HuH-7.5 (cell line): ENCODE measurements at regions not wholly inside any gene's neighbourhood (a gene's known extent, or its start where the extent isn't known, plus 50 kb on each side); places are given as distances from the start of the nearest gene placed in this dataset.
"Not testable (repeated sequence)": the region's sequence is repeated elsewhere in the genome, so short reads cannot be mapped to it uniquely, and the experiment has no call there.

ENCODE experiments used
- DNase-seq: peaks from one replicate; pipeline ENCODE4 v3.0.0; 2011; ENCODE audit warnings: low spot score

DNA sequence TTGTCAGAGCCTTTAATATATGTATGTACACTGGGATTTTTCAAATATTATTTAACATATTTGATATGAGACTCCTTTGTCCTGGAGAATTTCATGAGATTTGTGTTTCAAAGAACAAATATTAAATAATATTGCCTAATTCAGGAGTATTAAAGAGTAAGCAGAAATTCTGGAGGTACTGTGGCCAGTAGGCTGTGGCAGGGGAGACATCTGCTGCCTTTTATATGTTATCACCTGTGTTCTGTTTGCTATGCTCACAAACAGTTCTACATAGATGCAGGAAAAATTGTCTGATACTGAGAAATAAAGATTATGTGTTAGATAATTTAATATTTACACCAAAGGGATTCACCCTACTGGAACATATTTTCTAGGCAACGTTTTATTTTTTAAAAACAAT, 395.4 kb upstream of the SLC35B3 start:
- DNase-seq, result no peak

DNA sequence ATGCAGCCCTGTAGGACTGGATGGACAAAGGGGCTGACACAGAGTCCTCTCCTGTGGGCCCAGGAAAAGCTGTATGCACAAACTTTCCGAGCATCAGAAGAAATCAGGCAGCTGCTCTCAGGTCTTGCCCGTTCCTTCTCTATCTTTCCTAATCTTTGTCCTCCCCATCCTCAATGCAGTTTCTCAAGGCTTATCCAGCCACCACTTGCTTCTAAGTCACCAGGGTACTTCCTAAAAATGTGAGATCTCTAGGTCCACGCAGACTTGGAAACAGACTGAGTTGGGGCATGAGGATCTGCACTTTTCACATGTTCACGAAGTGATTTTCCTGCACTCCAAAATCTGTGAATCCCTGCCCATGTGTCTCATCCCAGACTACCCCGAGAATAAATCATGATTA, 394.5 kb upstream of the SLC35B3 start:
- DNase-seq, result no peak

DNA sequence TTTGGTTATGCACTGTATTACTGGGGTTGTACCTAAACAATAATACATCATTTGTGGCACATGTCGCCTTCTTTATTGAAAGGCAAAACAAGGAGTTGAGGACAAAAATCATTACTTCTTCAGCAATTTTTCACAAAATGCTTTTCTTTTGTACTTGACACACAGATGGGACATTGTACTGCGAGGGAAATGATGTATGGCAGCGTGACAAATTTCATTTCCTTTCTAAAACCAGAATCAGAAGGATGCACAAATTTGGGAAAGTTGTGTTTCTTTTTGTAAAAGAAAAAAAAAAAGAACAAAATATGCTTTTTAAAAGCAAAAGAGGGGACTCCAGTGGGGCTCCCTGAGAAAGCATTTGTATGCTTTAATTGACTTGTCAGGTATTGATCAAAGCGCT, 394.0 kb upstream of the SLC35B3 start:
- DNase-seq, result no peak

DNA sequence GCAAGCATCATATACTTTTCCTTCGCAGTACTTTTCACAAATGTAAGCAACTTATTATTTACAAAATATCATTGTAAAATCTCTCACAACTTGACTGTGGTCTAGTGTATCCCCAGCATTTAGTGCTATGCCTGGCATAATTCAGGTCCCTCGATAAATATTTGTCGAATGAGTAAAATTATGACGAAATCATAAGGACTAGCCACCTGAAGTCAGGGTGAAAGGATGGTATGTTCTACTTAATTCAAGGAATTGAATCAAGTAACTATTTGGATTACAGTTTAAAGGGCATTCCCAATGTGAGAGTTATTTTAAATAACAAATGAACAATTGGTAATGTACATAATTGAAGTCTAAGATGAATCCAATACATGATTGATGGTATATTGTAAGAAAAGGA, 393.0 kb upstream of the SLC35B3 start:
- no peak for DNase-seq

DNA sequence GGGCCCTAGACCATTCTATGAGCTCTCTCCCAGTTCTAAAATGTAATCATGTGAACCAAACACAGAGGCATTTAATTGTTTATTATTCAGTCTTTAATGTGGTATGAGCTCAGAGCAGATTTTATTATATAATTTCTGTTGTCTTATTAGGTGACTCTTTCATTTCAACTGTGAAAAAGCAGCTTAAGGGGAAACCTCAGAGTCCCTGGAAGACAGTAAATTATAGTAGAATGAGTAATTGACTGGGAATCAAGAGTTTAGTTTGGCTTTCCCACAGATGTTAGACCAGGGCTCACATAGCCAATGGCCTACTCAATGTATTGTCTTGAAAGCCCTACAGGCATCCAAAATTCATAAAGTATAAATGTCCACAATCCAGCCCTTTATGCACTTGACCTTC, 390.4 kb upstream of the SLC35B3 start:
- no peak for DNase-seq

DNA sequence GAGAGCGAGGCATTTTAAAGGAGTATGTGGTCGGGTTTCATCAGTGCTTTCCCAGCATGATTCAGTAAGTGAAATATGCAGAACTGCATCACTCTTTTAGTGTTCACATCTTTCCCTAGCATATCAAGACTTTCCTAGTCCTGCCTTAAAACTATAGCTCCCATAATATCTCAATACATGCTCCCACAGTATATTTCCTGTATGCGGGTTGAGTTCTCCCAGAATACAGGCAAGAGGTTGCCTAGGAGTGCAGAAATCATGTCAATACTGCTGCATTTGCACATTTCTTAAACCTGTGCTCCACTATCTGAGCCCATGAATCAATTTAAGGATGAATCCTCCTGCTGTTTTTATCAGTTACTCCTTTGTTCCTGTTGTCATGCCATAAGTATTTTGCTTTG, 386.6 kb upstream of the SLC35B3 start:
- no peak for DNase-seq

DNA sequence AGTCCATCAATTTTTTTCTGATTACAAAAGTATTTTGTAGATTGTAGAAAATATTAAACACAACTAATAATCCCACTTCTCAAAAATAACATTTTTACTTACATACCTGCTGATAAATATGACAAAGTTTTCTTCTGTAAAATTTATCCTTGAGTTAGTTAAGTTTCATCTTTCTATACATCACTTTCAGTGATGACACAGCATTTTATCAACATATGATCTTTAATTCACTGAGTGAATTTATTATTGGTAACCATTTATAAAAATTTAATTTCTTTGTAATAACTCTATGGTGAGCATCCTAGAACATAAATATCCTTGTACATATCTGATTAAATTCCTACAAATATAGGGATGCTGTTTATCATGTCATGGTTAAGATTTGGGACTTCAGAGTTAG, 385.0 kb upstream of the SLC35B3 start:
- no peak for DNase-seq

DNA sequence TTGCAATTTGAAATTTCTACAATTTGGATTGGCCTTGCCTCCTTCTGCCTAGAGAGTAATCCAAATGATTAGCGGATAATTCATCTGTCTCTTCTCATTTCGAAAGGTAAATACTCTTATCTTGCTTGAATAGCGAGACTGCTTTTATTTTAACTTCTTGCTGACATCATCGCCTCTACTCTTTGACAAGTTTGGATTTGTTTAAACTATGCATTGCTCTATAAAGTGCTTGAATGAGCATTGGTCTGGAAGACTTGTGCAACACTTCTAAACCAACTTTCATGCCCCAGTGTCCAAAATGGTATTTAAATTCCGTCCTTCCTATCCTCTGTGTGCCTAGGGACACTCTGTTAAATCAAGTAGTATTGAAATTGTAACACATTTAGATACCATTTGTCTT, 384.1 kb upstream of the SLC35B3 start:
- DNase-seq, result no peak

DNA sequence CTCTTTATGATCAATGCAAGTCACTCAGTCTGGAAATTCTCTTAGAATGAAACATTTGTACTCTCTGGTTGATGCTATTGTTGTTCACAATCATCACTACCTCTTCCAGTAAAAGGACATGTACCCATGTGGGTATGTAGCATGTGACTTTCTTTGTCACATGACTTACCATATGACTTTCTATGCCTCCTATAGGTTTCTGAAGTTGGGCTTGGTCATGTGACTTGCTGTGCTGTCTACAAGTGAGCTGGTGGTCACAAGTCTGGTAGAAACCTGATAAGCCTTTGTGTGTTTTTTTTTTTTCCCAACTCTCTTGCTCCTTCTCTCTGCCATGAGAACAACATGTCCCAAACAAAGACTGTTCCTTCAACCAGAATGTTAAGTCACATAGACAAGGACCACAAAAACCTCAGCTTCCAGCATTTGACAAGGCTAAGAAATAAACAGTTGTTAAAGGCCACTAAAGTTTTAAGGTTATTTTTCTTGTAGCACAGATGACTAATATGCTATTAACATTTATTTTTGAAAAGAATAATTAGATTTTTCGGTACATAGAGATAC, 379.2 kb upstream of the SLC35B3 start:
- no peak for DNase-seq

DNA sequence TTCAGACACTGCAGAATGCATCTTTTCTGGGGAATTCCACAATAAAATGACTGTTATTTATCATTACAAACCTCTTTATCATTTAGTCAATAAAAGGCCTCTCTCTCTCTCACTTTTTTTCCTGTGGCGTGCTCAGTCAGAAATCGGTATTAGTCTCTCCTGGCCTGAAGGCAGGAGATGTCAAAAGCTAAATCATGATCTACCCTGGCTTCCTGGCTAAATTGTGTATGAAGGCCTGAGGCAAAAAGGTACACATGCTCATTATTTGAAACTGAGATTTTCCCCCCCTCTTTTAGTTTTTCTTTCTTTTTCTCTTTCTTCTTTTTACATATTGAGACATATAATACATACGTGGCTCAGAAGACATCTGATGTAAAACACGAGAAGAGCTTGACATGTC, 375.0 kb upstream of the SLC35B3 start:
- no peak for DNase-seq

DNA sequence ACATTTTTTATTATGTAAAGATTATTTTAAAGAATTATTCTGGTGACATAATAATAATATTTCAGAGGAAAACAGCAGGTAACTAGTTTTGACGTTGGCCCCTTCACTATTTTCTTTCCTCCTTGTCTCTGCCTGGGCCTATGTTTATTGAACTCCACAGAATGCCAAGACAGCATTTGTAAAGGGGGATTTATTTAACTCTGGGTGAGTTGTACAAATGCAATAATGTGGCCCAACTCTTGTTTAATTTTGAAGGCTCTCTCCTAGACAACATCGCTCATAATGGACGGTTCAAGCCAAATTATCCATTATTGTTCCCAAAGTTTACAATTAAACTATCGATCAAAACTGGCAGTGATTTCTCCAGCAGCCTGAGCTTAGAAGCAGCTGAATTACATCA, 374.3 kb upstream of the SLC35B3 start:
- no peak for DNase-seq

DNA sequence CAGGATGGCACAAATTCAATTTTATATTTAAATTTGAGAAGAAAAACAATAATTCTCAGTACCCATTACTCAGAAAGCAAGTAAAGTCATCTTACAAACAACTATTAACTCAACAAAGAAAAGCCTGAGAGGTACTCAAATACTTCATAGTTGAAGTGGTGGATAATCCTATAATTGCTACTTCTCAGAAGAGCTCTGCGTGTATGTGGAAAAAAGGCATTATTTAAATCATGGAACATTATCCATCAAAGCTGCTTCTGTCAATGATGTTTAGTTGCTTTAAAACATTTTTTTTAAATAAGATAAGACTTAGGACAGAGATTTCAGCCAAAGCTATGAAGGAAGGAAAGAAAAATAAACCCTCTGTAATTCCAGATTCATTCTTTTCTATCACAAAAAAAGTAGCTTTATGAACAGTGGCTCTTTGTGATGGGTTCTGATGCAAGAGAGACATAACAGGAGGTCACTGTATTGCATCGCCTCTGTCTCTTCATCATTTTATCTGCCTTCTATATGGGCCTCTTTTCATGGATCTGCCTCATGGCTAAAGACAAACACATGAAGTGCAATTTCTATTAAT, 367.9 kb upstream of the SLC35B3 start:
- no peak for DNase-seq

DNA sequence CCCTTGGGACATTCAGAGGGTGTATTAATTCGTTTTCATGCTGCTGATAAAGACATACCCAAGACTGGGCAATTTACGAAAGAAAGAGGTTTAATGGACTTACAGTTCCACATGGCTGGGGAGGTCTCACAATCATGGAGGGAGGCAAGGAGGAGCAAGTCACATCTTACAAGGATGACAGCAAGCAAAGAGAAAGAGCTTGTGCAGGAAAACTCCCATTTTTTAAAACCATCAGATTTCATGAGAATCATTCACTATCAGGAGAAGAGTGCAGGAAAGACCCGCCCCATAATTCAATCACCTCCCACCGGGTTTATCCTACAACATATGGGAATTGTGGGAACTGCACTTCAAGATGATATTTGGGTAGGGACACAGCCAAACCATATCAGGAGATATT, 367.1 kb upstream of the SLC35B3 start:
- DNase-seq, result not testable (repeated sequence)

DNA sequence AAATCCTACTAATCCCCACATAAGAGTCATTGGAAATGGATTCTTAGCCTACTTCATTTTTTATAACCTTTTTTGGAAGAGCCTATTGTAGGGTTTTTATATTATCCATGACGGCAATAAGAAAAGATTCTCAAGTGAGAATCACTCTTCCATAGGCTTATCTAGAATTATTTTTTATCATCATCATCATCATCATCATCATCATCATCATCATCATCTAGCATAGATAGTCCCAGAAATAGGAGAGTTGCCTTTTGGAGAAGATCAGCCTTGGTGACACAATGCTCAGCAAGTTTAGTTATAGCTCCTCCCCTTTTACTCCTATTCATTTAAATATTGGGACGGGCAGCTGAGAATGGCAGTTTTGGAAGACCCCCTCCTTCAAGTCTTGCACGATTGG, 359.1 kb upstream of the SLC35B3 start:
- no peak for DNase-seq

DNA sequence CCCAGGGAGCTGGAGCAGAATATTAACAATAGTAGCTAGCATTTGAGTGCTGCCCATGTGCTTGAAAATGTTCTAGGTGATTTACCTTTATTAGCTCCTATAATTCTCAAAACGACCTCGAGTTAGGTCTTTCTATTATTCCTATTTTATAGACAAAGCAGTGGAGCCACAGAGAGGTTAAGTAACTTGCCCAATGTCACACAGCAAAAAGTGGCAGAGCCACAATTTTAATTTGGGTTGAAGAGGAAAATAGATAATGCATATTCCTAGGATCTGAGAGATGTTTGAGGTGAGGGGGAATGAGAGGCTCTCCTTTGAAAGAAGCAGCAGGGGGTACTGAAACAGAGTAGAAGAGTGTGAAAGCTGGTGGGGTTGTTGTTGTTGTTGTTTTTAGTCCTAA, 354.5 kb upstream of the SLC35B3 start:
- no peak for DNase-seq

DNA sequence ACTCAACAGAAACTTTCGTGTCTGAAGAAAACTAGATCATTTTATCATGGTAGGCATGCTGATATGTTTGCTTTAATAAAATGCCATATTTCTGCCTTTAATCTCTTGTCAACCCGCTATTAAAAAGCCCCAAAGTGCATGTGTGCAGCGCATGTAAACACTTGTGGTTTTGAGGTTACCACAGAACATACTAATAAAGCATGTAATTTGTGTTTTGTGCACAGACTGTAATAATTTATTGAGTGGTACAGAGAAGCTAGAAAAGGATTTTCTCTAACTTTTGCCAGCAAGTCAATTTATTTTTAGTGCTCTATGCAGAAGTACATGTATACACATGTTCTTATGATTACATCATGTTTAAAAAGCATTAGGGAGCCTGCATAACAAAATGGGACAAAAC, 349.9 kb upstream of the SLC35B3 start:
- no peak for DNase-seq

DNA sequence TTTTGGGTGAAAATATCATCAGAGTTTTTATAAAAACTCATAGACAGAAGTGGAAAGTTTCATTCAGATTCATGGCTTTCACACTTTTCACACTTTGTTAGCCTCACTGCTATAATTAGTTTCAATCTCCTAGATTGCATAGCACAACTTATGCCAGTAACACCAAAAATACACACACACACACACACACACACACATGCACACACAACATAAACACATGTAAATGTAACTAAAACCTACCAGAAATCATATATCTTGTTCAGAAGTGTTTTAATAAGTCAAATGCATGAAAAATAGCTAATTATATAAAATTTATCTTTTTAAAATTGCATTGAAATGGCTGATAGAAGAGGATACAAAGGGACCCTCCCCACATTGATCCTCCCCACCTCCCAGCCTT, 347.8 kb upstream of the SLC35B3 start:
- no peak for DNase-seq

DNA sequence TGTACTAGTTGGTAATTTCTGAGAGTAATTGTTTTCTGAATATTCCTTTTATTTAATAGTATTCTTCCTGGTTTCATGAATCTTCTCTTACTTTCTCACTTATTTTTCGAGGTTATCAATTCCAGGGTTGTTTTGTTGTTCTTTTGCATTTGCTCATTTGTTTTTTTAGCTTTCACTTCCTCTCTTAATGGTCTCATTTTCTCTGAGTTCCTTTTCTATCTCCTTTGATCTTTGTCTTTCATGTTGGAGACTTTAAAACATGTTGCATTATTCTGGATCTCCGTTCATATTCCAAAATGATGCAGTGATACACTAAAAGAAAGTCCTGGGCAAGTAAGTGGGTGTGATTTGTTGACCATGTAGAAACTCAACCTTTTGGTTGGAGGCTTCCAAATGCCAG, 345.3 kb upstream of the SLC35B3 start:
- DNase-seq, result no peak

DNA sequence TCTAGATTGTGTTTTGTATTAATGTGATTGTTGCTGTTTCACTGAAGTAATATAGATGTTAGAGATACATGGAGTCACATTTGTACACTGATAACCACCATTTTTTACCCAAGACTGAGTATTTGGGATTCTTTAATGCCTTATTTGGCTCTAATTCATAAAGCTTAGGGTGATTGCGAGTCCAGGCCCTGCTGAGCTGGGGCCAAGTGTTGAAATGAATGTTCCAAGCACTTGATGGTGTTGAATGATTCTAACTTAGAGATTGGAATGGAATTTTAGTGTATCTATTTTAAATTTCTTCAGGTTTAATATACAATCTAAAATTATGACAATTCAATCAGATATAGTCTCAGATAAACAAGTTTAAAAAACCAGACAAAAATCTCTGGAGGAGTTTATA, 329.4 kb upstream of the SLC35B3 start:
- DNase-seq, result no peak

DNA sequence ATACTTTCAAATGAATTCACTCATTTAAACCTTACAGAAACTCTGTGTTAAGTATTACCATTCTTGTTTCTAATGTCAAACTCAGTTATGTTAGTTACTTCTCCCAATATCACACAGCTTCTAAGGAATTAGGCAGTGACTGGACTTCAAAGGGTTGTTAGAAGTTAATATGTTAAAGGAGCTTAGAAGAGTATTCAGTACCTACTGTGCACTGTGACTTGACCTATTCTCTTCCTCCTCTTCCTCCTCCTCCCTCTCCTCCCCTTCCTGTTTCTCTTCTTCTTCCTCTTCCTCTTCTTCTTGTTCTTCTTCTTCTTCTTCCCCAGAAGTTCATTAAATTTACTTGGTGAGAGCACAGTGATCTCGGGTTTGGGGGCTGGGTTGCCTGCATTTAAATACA, 325.6 kb upstream of the SLC35B3 start:
- DNase-seq, result no peak

DNA sequence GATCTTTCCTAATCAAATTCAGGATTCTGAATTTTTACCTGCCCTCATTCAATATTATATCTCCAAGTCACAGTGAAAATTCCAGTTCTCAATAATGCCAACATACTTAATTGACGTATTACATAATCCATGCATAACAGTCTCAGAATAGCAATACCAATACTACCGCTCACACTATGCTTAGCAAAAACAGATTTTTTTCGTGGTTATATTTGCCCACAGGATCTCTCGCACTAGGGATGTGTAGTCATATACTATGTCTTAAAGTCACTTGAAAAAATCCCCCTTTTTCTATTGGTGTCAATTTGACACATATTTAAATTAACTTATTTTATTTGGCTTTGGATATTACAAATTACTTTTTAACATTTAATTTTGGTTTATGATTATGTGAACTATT, 323.1 kb upstream of the SLC35B3 start:
- no peak for DNase-seq

DNA sequence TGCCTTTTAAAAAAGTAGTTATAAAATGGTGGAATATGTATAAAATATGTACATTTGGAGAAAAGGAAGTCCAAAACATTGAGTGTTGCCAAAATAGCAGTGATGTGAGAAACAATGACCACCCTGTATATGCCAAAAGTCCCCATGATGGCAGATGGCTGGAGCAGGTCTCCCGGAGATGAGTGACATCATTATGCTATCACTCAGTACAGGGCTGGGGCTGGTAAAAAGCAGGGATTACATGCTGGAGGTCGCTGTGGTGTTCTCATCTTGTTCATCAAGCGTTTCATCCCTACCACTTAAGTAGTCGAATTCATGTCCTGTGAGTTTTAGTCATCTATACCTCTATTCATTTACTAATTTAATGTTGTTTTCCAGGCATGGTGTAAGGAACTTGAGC, 315.3 kb upstream of the SLC35B3 start:
- no peak for DNase-seq

DNA sequence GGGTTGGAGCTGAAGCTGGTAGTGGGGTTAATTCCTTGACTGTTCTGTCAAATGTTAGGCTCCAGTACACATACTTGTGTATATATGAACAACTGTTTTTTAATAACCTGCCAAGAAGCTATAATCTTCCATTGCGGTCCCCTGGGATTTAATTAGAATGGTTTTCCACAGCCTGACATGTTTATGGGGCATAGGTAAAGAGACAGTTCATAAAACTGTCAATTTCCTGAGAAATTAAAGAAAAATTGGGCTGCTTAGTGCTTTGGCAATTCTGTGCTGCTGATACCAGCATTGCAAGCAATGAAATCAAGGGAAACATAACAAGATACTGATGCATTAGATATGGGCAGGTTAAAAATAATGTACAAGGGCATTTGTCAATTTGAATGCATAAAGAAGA, 314.1 kb upstream of the SLC35B3 start:
- DNase-seq, result no peak

DNA sequence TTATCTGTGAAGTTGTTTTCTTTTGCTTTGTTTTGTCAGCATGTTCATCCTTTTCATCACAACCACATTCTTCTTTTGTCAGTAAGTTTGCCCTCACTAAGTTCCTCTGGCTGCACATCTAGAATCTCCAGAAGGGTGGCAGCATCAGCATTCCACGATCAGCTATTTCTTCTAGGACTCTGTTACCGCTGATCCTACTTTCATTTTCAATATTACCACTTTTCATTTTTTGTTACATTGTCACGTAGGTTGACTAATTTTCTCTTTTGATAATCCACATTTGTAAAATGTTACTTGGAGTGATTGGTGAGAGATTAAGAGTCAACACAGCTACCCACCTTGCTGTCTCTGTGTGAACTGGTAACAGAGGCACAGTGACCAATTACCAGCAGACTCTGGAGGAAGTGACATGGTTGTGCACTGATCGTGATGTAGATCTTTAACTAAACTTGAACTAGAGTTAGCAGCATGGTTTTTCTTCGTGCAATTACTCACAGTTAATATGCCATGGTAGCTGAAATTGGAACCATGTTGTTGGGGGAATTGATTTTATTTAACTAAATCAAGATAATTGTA, 307.9 kb upstream of the SLC35B3 start:
- no peak for DNase-seq
